Activated CD8-positive, alpha-beta T cell treated with anti-CD3 and anti-CD28 coated beads for 36 hours (primary cell): ENCODE measurements at regions not wholly inside any gene's neighbourhood (a gene's known extent, or its start where the extent isn't known, plus 50 kb on each side); places are given as distances from the start of the nearest gene placed in this dataset.

ENCODE experiments used
- ATAC-seq: fragments of 200-7000 bp; cut with Tn5 transposase; one replicate; pipeline ENCODE4 v1.10.0; 2021; ENCODE audit warnings: mild to moderate bottlenecking, moderate library complexity
- CTCF ChIA-PET: fragments of 350-600 bp; sonication (Branson Sonifier 250); formaldehyde crosslinking; loops from one replicate; lab custom pipeline; 2021; ENCODE audit warnings: antibody characterized with exemption; lab: Charles Lee
- POLR2A ChIA-PET: fragments of 350-600 bp; sonication (Branson Sonifier 250); formaldehyde crosslinking; loops from one replicate; lab custom pipeline; 2021; ENCODE audit warnings: antibody characterized with exemption; lab: Charles Lee
- DNase-seq: peaks from one replicate; pipeline ENCODE4 v3.0.0-alpha.2; 2020
- H3K27ac Mint-ChIP-seq: one replicate; pipeline ENCODE4 v1.8.0; 2021; ENCODE audit warnings: mild to moderate bottlenecking, mixed read lengths
- H3K27me3 Mint-ChIP-seq: one replicate; pipeline ENCODE4 v1.8.0; 2021; ENCODE audit warnings: mixed read lengths
- H3K36me3 Mint-ChIP-seq: one replicate; pipeline ENCODE4 v1.8.0; 2021; ENCODE audit warnings: low read depth, mixed read lengths
- H3K4me1 Mint-ChIP-seq: one replicate; pipeline ENCODE4 v1.8.0; 2021; ENCODE audit warnings: low read depth, mixed read lengths
- H3K4me3 Mint-ChIP-seq: one replicate; pipeline ENCODE4 v1.8.0; 2021; ENCODE audit warnings: mild to moderate bottlenecking, moderate library complexity, mixed read lengths
- H3K9me3 Mint-ChIP-seq: one replicate; pipeline ENCODE4 v1.8.0; 2021; ENCODE audit warnings: mixed read lengths
- CTCF ChIP-seq: fragments of 200-600 bp; IDR thresholded peaks from one replicate; pipeline ENCODE4 v1.8.0; 2022; ENCODE audit warnings: antibody characterized with exemption, mild to moderate bottlenecking
- intact Hi-C: fragments of 100-400 bp; cut with micrococcal nuclease; formaldehyde crosslinking; loops from one replicate; pipeline ENCODE4 v1.10.0; 2022

DNA sequence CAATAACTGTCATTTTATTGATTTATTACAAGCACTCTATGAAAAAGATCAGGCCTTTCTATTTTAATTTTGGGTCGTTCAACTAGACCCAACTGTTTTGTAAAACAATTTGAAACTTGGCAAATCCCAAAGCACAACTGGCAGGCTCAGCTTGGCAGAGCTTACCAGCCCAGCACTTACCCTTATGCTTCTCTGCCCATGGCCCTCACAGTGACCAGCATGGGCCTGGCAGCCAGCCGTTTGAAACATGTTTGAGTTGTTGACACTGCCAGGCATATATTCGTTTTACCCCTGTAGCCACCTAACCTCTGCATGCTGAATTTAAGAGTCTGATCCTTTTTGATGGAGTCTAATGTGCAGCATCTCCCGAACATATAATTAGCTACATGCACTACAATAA is 796.7 kb upstream of the ADGRL2 start:
- intact Hi-C loops, result no loop called here
- ChIA-PET CTCF (no interaction called here), POLR2A (no interaction called here)
- no peak for ATAC-seq
- no peak for DNase-seq
- Mint-ChIP-seq H3K27me3 (no peaks in the 10 kb centered on the region), H3K9me3 (peaks cover 8% of the 10 kb centered on the region), H3K27ac (no peak overlapping the region), H3K36me3 (no peaks in the 10 kb centered on the region), H3K4me1 (no peaks in the 10 kb centered on the region), H3K4me3 (no peak overlapping the region)
- no peak for TF ChIP-seq CTCF

DNA sequence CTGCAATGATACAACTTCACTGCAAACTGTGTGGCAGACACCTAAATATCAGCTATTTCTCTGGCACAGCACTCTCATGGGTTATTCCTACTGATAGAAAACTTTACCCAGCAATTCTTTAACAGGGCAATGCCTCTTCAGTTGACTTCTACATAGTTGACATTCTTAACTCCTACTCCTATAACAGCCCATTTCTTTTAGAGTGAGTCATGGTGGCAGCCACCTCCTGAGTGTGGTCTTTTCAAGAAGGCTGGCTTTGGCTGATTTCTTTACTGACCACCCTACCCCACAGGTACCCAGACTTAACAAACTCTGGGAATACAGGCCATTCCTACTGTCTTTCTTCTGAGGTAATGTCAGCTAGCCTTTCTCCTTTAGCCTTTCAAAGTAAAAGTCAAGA is 805.8 kb upstream of the ADGRL2 start:
- intact Hi-C loops, result no loop called here
- ChIA-PET POLR2A (no interaction called here), CTCF (no interaction called here)
- H3K27me3 Mint-ChIP-seq, result no peaks in the 10 kb centered on the region
- H3K4me3 Mint-ChIP-seq, result no peak overlapping the region
- no peaks in the 10 kb centered on the region for H3K9me3 Mint-ChIP-seq
- DNase-seq, result no peak
- H3K36me3 Mint-ChIP-seq, result no peaks in the 10 kb centered on the region
- no peak for ATAC-seq
- TF ChIP-seq CTCF, result no peak
- H3K4me1 Mint-ChIP-seq, result no peaks in the 10 kb centered on the region
- no peak overlapping the region for H3K27ac Mint-ChIP-seq

DNA sequence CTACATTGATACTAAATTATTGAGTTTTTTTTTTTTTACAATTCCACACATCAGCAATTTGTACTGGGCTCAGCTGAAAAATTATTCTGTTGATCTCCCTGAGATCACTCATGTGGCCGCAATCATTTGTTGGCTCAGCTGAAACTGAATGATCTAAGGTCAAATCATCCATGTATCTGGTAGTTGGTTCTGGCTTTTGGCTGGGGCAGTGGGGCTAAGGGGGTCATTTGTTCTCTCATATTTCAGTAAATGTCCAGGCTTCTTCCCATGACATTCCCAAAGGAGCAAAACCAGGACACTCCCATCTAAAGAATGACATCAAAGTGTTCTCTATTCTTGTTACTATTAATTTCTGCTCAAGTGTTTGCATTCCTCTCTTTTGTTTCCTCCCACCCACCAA is 806.7 kb upstream of the ADGRL2 start:
- intact Hi-C loops, result no loop called here
- no peaks in the 10 kb centered on the region for H3K36me3 Mint-ChIP-seq
- TF ChIP-seq CTCF, result no peak
- CTCF ChIA-PET, result no interaction called here
- no peak overlapping the region for H3K4me3 Mint-ChIP-seq
- no peaks in the 10 kb centered on the region for H3K4me1 Mint-ChIP-seq
- ATAC-seq (no peak), DNase-seq (no peak)
- H3K27ac Mint-ChIP-seq, result no peak overlapping the region
- POLR2A ChIA-PET, result no interaction called here
- H3K9me3 Mint-ChIP-seq, result no peaks in the 10 kb centered on the region
- H3K27me3 Mint-ChIP-seq, result no peaks in the 10 kb centered on the region

DNA sequence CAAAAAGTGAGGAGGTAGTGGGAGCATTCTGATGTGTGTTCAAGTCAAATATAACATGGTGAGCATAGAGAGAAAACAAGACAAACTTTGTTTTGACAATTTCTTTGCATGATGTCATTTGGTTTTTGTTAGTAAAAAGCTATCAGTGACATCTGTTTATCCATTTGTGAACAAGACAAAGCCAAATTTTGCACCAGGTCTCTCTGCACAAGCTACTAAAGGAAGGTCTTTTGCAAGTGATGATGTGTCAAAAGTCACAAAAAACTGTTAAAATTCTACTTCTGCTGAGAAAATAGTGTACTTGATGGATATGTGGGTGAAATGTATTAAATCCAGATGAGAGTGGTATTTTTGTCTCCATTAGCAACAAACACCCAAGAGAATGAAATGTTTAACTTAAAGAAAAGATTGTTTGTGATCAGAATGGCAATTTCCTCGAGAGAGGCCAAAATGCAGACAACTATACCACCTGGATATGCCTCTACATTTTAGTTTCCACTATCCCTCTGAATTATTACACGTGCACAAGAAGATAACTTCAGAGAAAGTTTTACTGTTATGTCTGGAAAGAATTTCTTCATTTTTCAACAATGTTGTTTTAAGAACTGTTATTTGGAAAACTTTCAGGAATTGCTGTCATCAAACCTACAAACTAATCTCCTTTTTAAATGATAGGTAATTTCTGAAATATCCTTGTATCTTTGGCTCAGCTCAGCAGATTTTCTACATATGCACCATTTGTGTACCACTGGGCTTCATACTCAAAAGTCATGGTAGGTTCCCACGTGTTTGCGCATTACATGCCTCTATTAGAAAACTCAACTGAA is 807.4 kb upstream of the ADGRL2 start:
- H3K9me3 Mint-ChIP-seq, result no peaks in the 10 kb centered on the region
- intact Hi-C loops, result no loop called here
- H3K27ac Mint-ChIP-seq, result no peak overlapping the region
- DNase-seq (no peak), ATAC-seq (no peak)
- H3K4me3 Mint-ChIP-seq, result no peak overlapping the region
- POLR2A ChIA-PET, result no interaction called here
- H3K36me3 Mint-ChIP-seq, result no peaks in the 10 kb centered on the region
- no peak for TF ChIP-seq CTCF
- CTCF ChIA-PET, result no interaction called here
- no peaks in the 10 kb centered on the region for H3K4me1 Mint-ChIP-seq
- H3K27me3 Mint-ChIP-seq, result no peaks in the 10 kb centered on the region

GRCh38 chr1:80989455-80989854 is 811.3 kb upstream of the ADGRL2 start:
- no peak overlapping the region for H3K4me3 Mint-ChIP-seq
- TF ChIP-seq CTCF, result no peak
- no peaks in the 10 kb centered on the region for H3K27me3 Mint-ChIP-seq
- CTCF ChIA-PET, result no interaction called here
- ATAC-seq, result no peak
- no peak for DNase-seq
- POLR2A ChIA-PET, result no interaction called here
- no peak overlapping the region for H3K27ac Mint-ChIP-seq
- H3K4me1 Mint-ChIP-seq, result no peaks in the 10 kb centered on the region
- H3K36me3 Mint-ChIP-seq, result no peaks in the 10 kb centered on the region
- intact Hi-C loops, result no loop called here
- H3K9me3 Mint-ChIP-seq, result peaks cover 2% of the 10 kb centered on the region
